Lung (tissue), 11 donors: ENCODE measurements at regions not wholly inside any gene's neighbourhood (a gene's known extent, or its start where the extent isn't known, plus 50 kb on each side); places are given as distances from the start of the nearest gene placed in this dataset.

ENCODE experiments used
- ATAC-seq: fragments of 200-7000 bp; cut with Tn5 transposase; one replicate; pipeline ENCODE4 v1.9.1; 2020; ENCODE audit warnings: moderate number of reproducible peaks; ENCODE audit not compliant: insufficient read depth, low FRiP score
- DNase-seq, 3 donors: peaks; one replicate each; pipeline ENCODE4 v3.0.0-alpha.2; 2013 to 2017
- H3K27ac ChIP-seq, 2 donors: one replicate each; pipeline ENCODE4 v1.5.1; 2013; ENCODE audit warnings: mild to moderate bottlenecking in 2 of 2, moderate library complexity in 2 of 2, control low read depth in 1 of 2, inconsistent platforms in 1 of 2, low read depth in 1 of 2, low read length in 1 of 2
- H3K27me3 ChIP-seq, 3 donors: one replicate each; pipeline ENCODE4 v1.5.1; 2013; ENCODE audit warnings: low read length in 2 of 3; ENCODE audit not compliant: control insufficient read depth in 3 of 3, insufficient read depth in 3 of 3
- H3K36me3 ChIP-seq, 4 donors: one replicate each; pipeline ENCODE4 v1.5.1; 2013; ENCODE audit warnings: low read length in 4 of 4, mild to moderate bottlenecking in 1 of 4, moderate library complexity in 1 of 4; ENCODE audit not compliant: control insufficient read depth in 4 of 4, insufficient read depth in 4 of 4
- H3K4me1 ChIP-seq, 5 donors: one replicate each; pipeline ENCODE4 v1.5.1; 2013; ENCODE audit warnings: low read length in 5 of 5, mild to moderate bottlenecking in 2 of 5, moderate library complexity in 1 of 5; ENCODE audit not compliant: control insufficient read depth in 5 of 5, insufficient read depth in 5 of 5
- H3K4me3 ChIP-seq: one replicate; pipeline ENCODE4 v1.5.1; 2013; ENCODE audit warnings: mild to moderate bottlenecking, control low read depth, moderate library complexity
- H3K9ac ChIP-seq, 2 donors: one replicate each; pipeline ENCODE4 v1.5.1; 2013; ENCODE audit warnings: low read length in 2 of 2, control low read depth in 1 of 2; ENCODE audit not compliant: insufficient read depth in 1 of 2
- H3K9me3 ChIP-seq, 4 donors: one replicate each; pipeline ENCODE4 v1.5.1; 2013; ENCODE audit warnings: low read length in 3 of 4, mild to moderate bottlenecking in 1 of 4, moderate library complexity in 1 of 4; ENCODE audit not compliant: control insufficient read depth in 4 of 4, insufficient read depth in 3 of 4
- WGBS, 2 donors: extraction: QIAGEN DNeasy Blood & Tissue Kit; methylation state at CpG; one replicate each; pipeline ENCODE4 v1.1.7; 2013; 5-methylcytosine and 5-hydroxymethylcytosine counted together
- TF ChIP-seq, protein P1 (sequence below): IDR thresholded peaks from 2 replicates; pipeline ENCODE4 v1.5.1; 2012; ENCODE audit warnings: mild to moderate bottlenecking; ENCODE audit errors: control extremely low read depth, extremely low read depth
- donor health status: control.
- donor health status: control.
- donor health status: Bipolar disorder and iron deficiency.
- donor health status: healthy.
- donor health status: DM: yes; HTN: yes; CAD: no.

DNA sequence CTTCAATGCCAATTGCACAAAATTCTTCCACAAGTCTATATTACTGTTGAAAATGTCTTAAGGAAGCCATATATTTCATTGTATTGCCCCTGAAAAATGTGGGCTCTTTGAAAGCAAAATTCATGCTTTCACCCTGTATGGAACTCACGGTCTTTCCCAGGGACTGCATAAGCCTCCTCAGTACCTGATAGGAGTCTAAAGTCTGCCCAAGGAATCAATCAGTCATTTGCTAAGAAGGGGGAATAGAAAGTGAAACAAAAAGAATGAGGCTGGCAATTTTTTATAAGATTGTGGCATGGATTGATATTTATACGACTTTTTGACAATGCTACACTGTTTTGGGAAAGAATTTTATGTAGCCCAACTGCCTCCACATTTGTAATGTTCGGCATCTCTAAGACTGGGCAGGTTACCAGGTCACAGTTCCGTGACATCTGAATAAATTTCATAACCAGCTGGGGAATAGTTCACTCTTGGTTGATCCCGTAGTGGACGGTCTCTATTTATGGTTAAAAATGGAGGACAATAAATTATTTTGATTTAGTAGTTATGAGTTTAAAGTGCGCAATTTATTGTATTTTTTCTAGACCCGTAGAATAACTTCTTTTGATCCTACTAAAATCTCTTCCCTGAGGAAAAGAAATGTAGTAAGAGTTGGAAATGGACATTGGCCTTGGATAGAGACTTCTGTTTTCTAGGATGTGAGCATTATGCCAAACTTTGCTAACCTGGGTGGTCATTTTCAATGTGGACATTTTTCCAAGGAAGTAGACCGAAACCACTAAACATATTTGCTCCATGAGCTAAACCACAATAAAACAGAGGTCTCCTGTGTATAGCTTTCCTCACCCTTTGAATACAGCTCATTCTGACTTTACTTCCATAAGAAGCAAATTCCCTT lies 1585.4 kb downstream of the EFNB2 start:
- Histone ChIP-seq H3K4me1 (peaks cover 0 to 5% (median 0%) of the 10 kb centered on the region in 5 donors), H3K9me3 (no peaks in the 10 kb centered on the region), H3K9ac (no peak overlapping the region), H3K27me3 (no peaks in the 10 kb centered on the region), H3K4me3 (no peak overlapping the region), H3K36me3 (no peaks in the 10 kb centered on the region), H3K27ac (no peak overlapping the region)
- TF ChIP-seq, protein P1, sequence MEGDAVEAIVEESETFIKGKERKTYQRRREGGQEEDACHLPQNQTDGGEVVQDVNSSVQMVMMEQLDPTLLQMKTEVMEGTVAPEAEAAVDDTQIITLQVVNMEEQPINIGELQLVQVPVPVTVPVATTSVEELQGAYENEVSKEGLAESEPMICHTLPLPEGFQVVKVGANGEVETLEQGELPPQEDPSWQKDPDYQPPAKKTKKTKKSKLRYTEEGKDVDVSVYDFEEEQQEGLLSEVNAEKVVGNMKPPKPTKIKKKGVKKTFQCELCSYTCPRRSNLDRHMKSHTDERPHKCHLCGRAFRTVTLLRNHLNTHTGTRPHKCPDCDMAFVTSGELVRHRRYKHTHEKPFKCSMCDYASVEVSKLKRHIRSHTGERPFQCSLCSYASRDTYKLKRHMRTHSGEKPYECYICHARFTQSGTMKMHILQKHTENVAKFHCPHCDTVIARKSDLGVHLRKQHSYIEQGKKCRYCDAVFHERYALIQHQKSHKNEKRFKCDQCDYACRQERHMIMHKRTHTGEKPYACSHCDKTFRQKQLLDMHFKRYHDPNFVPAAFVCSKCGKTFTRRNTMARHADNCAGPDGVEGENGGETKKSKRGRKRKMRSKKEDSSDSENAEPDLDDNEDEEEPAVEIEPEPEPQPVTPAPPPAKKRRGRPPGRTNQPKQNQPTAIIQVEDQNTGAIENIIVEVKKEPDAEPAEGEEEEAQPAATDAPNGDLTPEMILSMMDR = no peak
- 90% methylated on average over 9 of the region's 9 CpGs for WGBS, 2 donors
- ATAC-seq (no peak), DNase-seq (no peak)

DNA sequence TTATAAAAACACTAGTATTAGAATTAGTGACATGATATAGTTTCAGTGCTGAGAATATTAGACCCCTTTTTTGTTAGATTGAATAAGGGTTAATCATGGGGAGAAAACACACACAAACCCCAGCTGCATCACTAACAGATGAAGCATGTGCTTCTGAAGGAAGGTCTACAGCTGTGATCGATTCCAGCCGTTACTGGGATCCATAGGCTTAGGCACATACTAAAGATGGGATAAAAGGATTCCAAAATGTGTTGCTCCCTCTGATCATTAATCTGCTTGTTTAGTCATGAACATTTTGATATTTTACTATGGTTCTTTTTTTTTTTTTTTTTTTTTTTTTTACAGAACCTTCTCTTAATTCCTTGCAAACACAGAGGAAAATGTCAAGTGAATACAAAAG lies 1591.3 kb downstream of the EFNB2 start:
- H3K27me3 ChIP-seq = no peaks in the 10 kb centered on the region
- 81 to 85% methylated on average over 2 of the region's 2 CpGs for WGBS, 2 donors
- DNase-seq = peak in 1 of 3 donors; percentile 3
- no peak overlapping the region for H3K4me3 ChIP-seq
- H3K4me1 ChIP-seq = peaks cover 0 to 3% (median 0%) of the 10 kb centered on the region in 5 donors
- no peak overlapping the region for H3K27ac ChIP-seq
- H3K36me3 ChIP-seq = no peaks in the 10 kb centered on the region
- TF ChIP-seq, protein P1 = no peak
- ATAC-seq = no peak
- H3K9ac ChIP-seq = no peak overlapping the region
- H3K9me3 ChIP-seq = no peaks in the 10 kb centered on the region

DNA sequence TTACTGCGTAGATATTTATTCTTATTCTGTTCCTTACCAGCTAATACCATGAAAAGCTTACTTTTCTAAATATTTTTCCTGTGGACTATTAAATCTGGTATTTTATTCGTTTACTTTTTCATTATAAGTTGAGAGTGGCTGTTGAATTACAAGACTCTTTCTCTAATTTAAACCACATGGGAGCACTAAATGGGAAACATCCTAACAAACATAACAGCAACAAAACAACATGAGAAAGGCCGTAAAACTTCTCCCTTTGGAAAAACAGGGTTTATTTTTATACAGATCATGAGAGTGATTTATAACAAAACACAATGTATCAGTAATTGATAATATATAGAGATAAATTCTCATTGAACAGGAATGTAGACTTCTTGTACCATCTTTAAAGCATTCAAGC lies 1592.1 kb downstream of the EFNB2 start:
- Histone ChIP-seq H3K9me3 (no peaks in the 10 kb centered on the region), H3K9ac (no peak overlapping the region), H3K27me3 (no peaks in the 10 kb centered on the region), H3K27ac (no peak overlapping the region), H3K4me1 (peaks cover 0 to 3% (median 0%) of the 10 kb centered on the region in 5 donors), H3K4me3 (no peak overlapping the region), H3K36me3 (no peaks in the 10 kb centered on the region)
- DNase-seq (no peak), ATAC-seq (no peak)
- TF ChIP-seq, protein P1 = no peak
- 79 to 90% methylated on average over 3 of the region's 3 CpGs for WGBS, 2 donors
